ENCODE measurements at regions not wholly inside any gene's neighbourhood (a gene's known extent, or its start where the extent isn't known, plus 50 kb on each side); places are given as distances from the start of the nearest gene placed in this dataset.
"Not testable (repeated sequence)": the region's sequence is repeated elsewhere in the genome, so short reads cannot be mapped to it uniquely, and the experiment has no call there.

DNA sequence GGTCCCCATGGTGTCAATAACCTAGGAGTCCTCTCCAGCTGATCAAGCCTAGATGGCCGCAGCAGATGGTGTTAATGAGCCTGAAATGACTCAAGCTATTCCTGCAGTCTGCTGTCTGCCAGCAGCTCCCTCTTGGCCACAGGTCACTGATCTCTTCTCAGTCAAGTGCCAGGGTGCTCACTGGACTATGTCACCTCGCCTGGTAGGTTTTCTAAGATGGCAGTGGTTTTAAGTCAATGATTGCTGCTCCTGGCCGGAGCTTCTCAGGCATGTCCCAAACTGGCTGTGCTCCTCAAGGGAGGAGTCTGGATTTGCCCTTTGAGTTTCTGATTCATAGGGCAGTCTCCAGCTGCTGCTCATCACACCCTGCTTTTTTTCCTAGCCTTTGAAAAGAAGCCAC is 58.6 kb upstream of the SHISA6 start:
- DNase-seq (ENCODE audit: extremely low read depth, low read depth): no peak
- TF ChIP-seq, protein P1, sequence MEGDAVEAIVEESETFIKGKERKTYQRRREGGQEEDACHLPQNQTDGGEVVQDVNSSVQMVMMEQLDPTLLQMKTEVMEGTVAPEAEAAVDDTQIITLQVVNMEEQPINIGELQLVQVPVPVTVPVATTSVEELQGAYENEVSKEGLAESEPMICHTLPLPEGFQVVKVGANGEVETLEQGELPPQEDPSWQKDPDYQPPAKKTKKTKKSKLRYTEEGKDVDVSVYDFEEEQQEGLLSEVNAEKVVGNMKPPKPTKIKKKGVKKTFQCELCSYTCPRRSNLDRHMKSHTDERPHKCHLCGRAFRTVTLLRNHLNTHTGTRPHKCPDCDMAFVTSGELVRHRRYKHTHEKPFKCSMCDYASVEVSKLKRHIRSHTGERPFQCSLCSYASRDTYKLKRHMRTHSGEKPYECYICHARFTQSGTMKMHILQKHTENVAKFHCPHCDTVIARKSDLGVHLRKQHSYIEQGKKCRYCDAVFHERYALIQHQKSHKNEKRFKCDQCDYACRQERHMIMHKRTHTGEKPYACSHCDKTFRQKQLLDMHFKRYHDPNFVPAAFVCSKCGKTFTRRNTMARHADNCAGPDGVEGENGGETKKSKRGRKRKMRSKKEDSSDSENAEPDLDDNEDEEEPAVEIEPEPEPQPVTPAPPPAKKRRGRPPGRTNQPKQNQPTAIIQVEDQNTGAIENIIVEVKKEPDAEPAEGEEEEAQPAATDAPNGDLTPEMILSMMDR (IDR thresholded peaks at IDR 0.05; ENCODE audit: low read depth, low read length, missing control alignments): no peak

DNA sequence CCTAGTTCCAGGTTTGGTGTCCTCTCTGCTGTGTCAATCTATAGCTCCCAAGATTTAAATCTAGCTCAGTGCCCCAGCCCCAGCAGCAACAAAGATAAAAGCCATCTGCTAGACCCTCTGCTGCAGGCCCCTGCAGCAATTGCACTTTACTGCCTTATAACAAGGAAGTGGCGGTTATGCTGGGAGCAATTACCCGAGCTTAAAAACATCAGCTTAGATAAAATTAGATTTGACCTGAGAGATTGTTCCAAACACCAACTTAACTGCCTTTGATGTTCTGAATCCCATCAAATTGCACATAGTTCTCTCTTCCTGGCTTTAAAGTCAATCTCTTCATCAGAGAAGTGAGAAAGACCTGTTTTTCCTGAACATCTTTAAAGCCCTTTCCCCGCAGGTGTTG is 62.4 kb upstream of the SHISA6 start:
- DNase-seq (ENCODE audit: extremely low read depth, low read depth): no peak
- H3K4me3 ChIP-seq (replicated peaks; ENCODE audit: low read depth, low read length): no peak overlapping the region
- TF ChIP-seq, protein P1 (IDR thresholded peaks at IDR 0.05; ENCODE audit: low read depth, low read length, missing control alignments): no peak

More for the DNA sequence above, 58.6 kb upstream of the SHISA6 start:
- no peak overlapping the region for H3K4me3 ChIP-seq (replicated peaks; ENCODE audit: low read depth, low read length)

DNA sequence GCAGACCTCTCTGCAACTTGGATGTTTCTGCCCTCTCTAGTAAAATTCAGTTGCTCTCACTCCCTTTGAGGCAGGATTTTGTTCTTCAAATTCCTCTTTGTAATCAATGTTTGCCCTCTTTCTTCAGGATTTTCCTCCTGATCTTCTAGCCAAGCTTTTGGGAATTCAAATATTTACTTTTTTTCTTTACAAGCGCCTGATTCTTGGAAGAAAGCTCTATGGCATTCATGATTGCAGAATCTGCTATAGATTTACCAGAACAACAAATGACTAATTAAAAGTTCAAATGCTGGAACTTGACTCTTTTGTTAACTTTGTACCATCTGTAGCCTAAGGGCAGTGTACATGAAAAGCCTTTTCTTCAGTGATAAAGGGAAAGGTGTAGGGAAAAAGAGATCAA is 63.7 kb upstream of the SHISA6 start:
- no peak for DNase-seq (ENCODE audit: extremely low read depth, low read depth)
- TF ChIP-seq, protein P1 (IDR thresholded peaks at IDR 0.05; ENCODE audit: low read depth, low read length, missing control alignments): no peak

DNA sequence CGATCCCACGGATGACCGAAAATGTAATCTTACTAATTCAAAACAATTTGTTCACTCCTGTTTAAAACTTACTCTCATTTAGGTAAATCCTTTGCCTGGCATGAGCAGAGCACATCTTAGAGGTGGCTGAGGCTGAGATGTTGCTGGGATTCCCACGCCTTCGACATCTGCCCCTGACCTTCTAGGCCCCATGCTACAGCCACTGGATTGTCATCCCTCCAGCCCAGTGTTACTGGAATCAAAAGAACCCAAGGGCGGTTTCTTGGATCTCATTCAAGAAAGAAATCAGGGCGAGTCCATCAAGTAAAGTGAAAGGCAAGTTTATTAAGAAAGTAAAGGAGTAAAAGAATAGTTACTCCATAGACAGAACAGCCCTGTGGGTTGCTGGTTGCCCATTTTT is 64.5 kb upstream of the SHISA6 start:
- TF ChIP-seq, protein P1 (IDR thresholded peaks at IDR 0.05; ENCODE audit: low read depth, low read length, missing control alignments): no peak
- H3K4me3 ChIP-seq (replicated peaks; ENCODE audit: low read depth, low read length): no peak overlapping the region
- no peak for DNase-seq (ENCODE audit: extremely low read depth, low read depth)

More for the DNA sequence above, 63.7 kb upstream of the SHISA6 start:
- H3K4me3 ChIP-seq (replicated peaks; ENCODE audit: low read depth, low read length): no peak overlapping the region

DNA sequence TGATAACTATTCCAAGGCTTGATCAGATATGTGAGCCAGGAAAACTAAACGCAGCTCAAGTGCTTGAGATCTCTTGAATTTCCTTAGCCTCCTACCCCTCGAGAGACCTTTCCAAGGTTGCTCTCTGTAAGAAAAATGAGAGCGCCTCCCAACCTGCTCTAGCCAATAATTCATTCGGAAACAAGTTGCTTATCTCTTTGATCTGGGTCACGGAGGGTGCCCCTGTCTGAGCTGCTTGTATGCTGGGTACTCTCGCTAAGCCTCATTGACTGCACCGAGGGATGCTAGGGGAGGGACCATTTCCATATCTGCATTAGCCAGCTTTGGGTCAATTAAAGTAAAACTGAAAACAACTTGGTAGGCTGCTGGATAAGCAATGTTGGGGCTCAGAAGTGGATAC is 70.1 kb upstream of the SHISA6 start:
- H3K4me3 ChIP-seq (replicated peaks; ENCODE audit: low read depth, low read length): no peak overlapping the region
- TF ChIP-seq, protein P1 (IDR thresholded peaks at IDR 0.05; ENCODE audit: low read depth, low read length, missing control alignments): no peak
- DNase-seq (ENCODE audit: extremely low read depth, low read depth): no peak

DNA sequence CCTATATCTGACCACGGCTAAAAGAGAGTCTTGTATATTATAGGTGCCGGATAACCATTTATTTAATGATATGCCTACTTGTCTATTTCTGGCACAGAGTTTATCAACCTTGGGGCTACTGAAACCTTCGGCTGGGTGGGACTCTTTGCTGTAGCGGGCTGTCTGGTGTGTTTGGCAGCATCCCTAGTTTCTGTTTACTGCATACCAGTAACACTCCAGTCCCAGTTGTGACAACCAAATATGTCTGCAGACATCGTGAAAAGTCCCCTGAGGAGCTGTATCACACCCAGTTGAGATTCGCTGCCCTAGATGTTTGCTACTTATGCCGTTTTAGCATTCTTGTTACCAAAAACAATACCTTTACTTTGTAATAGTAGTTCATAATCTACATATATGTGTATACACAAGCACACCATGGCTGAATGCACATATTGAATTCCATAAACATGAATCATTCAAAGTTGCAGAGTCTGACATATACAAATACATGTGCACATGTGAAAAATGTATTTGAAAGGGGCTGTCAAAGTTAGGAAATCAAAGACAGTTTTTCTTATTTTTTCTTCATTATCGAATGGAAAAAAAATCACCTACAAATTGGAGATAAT is 89.1 kb upstream of the SHISA6 start:
- TF ChIP-seq, protein P1 (IDR thresholded peaks at IDR 0.05; ENCODE audit: low read depth, low read length, missing control alignments): no peak
- no peak for DNase-seq (ENCODE audit: extremely low read depth, low read depth)
- no peak overlapping the region for H3K4me3 ChIP-seq (replicated peaks; ENCODE audit: low read depth, low read length)

DNA sequence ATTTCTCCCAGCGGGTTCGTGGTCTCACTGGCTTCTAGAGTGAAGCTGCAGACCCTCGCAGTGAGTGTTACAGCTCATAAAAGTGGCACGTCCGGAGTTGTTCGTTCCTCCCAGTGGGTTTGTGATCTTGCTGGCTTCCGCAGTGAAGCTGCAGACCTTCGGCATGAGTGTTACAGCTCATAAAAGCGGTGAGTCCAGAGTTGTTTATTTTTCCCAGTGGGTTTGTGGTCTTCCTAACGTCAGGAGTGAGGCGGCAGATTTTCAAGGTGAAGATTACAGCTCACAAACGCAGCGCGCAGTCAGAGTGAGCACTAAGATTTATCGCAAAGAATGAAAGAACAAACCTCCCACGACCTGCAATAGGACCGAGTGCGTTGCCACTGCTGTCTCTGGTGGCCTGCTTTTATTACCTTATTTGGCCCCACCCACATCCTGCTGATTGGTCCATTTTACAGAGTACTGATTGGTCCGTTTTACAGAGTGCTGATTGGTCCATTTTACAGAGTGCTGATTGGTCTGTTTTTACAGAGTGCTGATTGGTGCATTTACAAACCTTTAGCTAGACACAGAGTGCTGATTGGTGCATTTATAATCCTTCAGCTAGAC is 90.0 kb upstream of the SHISA6 start:
- DNase-seq (ENCODE audit: extremely low read depth, low read depth); H3K4me3 ChIP-seq (replicated peaks; ENCODE audit: low read depth, low read length): not testable (repeated sequence)
